Lung microvascular endothelial cell (primary cell): ENCODE measurements at regions not wholly inside any gene's neighbourhood (a gene's known extent, or its start where the extent isn't known, plus 50 kb on each side); places are given as distances from the start of the nearest gene placed in this dataset.

ENCODE experiments used
- DNase-seq, 2 donors: peaks; one replicate each; pipeline versions ENCODE4 v3.0.0 to v3.0.0-alpha.2; 2010; ENCODE audit warnings: low read depth in 2 of 2

- DNase-seq: no peak
These were observed 161.9 kb upstream of the SPAG17 start for GRCh38 chr1:118346936-118347335.

GRCh38 chr1:118340928-118341910 is 156.2 kb upstream of the SPAG17 start:
- DNase-seq: no peak

GRCh38 chr1:118339400-118340124 is 154.5 kb upstream of the SPAG17 start:
- no peak for DNase-seq

- DNase-seq: peak in 1 of 2 donors; percentile 5
These were observed 153.9 kb upstream of the SPAG17 start for GRCh38 chr1:118338936-118339335.

GRCh38 chr1:118337346-118337745 is 152.3 kb upstream of the SPAG17 start:
- no peak for DNase-seq

- DNase-seq: peak in 1 of 2 donors; percentile 16
These were observed 150.3 kb upstream of the SPAG17 start for GRCh38 chr1:118335331-118335732.

- no peak for DNase-seq
These were observed 149.5 kb upstream of the SPAG17 start for GRCh38 chr1:118334506-118334905.

GRCh38 chr1:118333601-118334210 is 148.7 kb upstream of the SPAG17 start:
- no peak for DNase-seq

- no peak for DNase-seq
These were observed 142.1 kb upstream of the SPAG17 start for GRCh38 chr1:118326960-118327629.

GRCh38 chr1:118325550-118326225 is 140.7 kb upstream of the SPAG17 start:
- no peak for DNase-seq

GRCh38 chr1:118323246-118323645 is 138.2 kb upstream of the SPAG17 start:
- no peak for DNase-seq

GRCh38 chr1:118322331-118322730 is 137.3 kb upstream of the SPAG17 start:
- DNase-seq: no peak

GRCh38 chr1:118321840-118322239 is 136.8 kb upstream of the SPAG17 start:
- no peak for DNase-seq

GRCh38 chr1:118317842-118318614 is 133.0 kb upstream of the SPAG17 start:
- DNase-seq: no peak

- DNase-seq: no peak
These were observed 121.8 kb upstream of the SPAG17 start for GRCh38 chr1:118306851-118307250.

GRCh38 chr1:118304722-118305359 is 119.8 kb upstream of the SPAG17 start:
- peak in 1 of 2 donors; percentile 38 for DNase-seq

GRCh38 chr1:118303534-118303933 is 118.5 kb upstream of the SPAG17 start:
- DNase-seq: no peak

GRCh38 chr1:118303064-118303463 is 118.0 kb upstream of the SPAG17 start:
- no peak for DNase-seq

GRCh38 chr1:118302145-118302544 is 117.1 kb upstream of the SPAG17 start:
- no peak for DNase-seq

- DNase-seq: no peak
These were observed 115.8 kb upstream of the SPAG17 start for GRCh38 chr1:118300808-118301207.
